Peyer's patch (tissue), 4 donors: ENCODE measurements at regions not wholly inside any gene's neighbourhood (a gene's known extent, or its start where the extent isn't known, plus 50 kb on each side); places are given as distances from the start of the nearest gene placed in this dataset.

Experiments
- CTCF ChIP-seq, 6 experiments: fragments of 450-650 bp in 4 of 6; fragments of 200-600 bp in 2 of 6; sonication (generic) in 1 of 6; IDR thresholded peaks; one replicate each; pipeline ENCODE4 v1.5.1; 2017 to 2019; ENCODE audit warnings: antibody characterized with exemption in 6 of 6, mild to moderate bottlenecking in 3 of 6, moderate library complexity in 1 of 6
- POLR2A ChIP-seq, 2 donors: fragments of 450-650 bp; IDR thresholded peaks; one replicate each; pipeline ENCODE4 v1.5.1; 2017; ENCODE audit warnings: antibody characterized with exemption in 2 of 2, mild to moderate bottlenecking in 2 of 2, moderate library complexity in 2 of 2

- TF ChIP-seq CTCF (IDR thresholded peaks at IDR 0.05) (no peak), POLR2A (IDR thresholded peaks at IDR 0.05) (no peak)
These were observed 151.1 kb downstream of the AHSP start for GRCh38 chr16:31678649-31679325.
